PFSK-1 (cell line): ENCODE measurements at regions not wholly inside any gene's neighbourhood (a gene's known extent, or its start where the extent isn't known, plus 50 kb on each side); places are given as distances from the start of the nearest gene placed in this dataset.

ENCODE experiments used
- FOXP2 ChIP-seq: optimal IDR thresholded peaks from 2 replicates; pipeline ENCODE3; 2011; ENCODE audit warnings: borderline replicate concordance, control low read depth, inconsistent platforms; ENCODE audit not compliant: insufficient read depth; ENCODE audit errors: extremely low read length, extremely low read depth
- POLR2AphosphoS5 ChIP-seq: IDR thresholded peaks from 2 replicates; pipeline ENCODE4 v1.6.1; 2012; ENCODE audit warnings: low read depth, mild to moderate bottlenecking, control low read depth, low read length, moderate library complexity
- SIN3A ChIP-seq: IDR thresholded peaks from 2 replicates; pipeline ENCODE4 v1.6.1; 2012; ENCODE audit warnings: mild to moderate bottlenecking, low read length, moderate library complexity, borderline replicate concordance; ENCODE audit not compliant: insufficient read depth
- TAF1 ChIP-seq: IDR thresholded peaks from 2 replicates; pipeline ENCODE4 v1.6.1; 2012; ENCODE audit warnings: low read length, control low read depth, borderline replicate concordance; ENCODE audit not compliant: insufficient read depth
- TF ChIP-seq, protein P1 (sequence below), 2 experiments: IDR thresholded peaks; 2 replicates each; pipeline versions ENCODE4 v1.6.1 to v1.8.0; 2011 to 2012; ENCODE audit warnings: low read depth in 2 of 2, low read length in 2 of 2, control low read depth in 1 of 2, inconsistent platforms in 1 of 2, mild to moderate bottlenecking in 1 of 2, moderate library complexity in 1 of 2; ENCODE audit not compliant: insufficient read depth in 1 of 2

DNA sequence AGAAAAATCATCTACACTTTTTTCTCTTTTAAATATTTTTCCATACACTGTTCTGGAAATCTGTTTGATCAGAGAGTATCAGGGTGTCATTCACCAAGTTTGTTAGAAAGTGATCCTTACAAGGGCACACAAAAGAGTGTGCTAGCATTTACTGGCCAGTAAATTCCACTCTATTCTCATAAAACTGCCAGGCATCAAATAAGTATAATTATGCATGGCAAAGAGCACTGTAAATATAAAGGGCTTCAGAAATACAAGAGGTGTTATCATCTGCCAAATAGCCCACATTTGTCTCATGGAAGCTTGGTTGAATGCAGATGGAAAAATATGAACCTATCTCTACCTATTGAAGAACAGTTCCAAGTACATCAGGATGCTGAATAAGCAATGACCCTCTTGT, 847.3 kb upstream of the ACVR2A start:
- TF ChIP-seq, protein P1, sequence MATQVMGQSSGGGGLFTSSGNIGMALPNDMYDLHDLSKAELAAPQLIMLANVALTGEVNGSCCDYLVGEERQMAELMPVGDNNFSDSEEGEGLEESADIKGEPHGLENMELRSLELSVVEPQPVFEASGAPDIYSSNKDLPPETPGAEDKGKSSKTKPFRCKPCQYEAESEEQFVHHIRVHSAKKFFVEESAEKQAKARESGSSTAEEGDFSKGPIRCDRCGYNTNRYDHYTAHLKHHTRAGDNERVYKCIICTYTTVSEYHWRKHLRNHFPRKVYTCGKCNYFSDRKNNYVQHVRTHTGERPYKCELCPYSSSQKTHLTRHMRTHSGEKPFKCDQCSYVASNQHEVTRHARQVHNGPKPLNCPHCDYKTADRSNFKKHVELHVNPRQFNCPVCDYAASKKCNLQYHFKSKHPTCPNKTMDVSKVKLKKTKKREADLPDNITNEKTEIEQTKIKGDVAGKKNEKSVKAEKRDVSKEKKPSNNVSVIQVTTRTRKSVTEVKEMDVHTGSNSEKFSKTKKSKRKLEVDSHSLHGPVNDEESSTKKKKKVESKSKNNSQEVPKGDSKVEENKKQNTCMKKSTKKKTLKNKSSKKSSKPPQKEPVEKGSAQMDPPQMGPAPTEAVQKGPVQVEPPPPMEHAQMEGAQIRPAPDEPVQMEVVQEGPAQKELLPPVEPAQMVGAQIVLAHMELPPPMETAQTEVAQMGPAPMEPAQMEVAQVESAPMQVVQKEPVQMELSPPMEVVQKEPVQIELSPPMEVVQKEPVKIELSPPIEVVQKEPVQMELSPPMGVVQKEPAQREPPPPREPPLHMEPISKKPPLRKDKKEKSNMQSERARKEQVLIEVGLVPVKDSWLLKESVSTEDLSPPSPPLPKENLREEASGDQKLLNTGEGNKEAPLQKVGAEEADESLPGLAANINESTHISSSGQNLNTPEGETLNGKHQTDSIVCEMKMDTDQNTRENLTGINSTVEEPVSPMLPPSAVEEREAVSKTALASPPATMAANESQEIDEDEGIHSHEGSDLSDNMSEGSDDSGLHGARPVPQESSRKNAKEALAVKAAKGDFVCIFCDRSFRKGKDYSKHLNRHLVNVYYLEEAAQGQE (IDR thresholded peaks at IDR 0.05; ENCODE audit: insufficient read depth in 1 of 2, low read depth in 2 of 2, low read length in 2 of 2): no peak
- TF ChIP-seq POLR2AphosphoS5: no peak
- no peak for TF ChIP-seq SIN3A

DNA sequence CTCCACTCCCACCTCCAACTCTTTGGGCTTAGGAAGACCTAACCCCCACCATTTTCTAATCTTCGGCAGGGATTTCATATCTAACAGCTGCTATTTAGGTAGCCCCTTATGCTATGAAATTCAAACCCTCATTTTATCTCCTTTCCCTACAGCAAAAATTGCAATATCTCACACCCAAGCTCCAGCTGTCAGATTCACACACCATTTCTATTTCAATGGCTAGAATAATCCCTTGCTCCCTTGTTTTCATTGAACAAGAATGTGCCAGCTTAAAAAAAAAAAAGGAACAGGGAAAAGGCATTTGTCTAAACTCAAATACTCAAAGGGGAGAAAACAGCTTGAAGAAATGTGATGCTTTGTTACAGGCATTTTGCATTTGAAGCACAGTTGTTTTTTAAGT, 850.6 kb upstream of the ACVR2A start:
- no peak for TF ChIP-seq FOXP2
- no peak for TF ChIP-seq SIN3A
- TF ChIP-seq, protein P1 (IDR thresholded peaks at IDR 0.05; ENCODE audit: insufficient read depth in 1 of 2, low read depth in 2 of 2, low read length in 2 of 2): no peak
- no peak for TF ChIP-seq POLR2AphosphoS5
- no peak for TF ChIP-seq TAF1

DNA sequence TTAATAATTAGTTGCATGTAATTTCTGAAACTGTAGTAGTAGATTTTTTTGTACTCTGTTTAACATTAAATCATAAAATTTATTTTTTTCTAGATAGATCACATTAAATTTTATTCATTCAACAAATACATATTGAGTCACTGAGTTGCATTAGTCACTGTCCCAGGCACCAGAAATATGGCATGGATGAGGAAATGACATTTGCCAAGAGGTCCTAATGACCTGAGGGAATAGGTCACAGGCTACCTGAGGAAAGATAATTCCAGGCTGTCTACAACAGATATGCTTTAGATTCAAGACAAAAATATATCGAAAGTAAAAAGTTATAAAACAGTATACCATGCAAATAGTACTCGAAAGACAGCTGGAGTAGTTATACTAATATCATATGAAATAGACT, 852.4 kb upstream of the ACVR2A start:
- TF ChIP-seq SIN3A (no peak), POLR2AphosphoS5 (no peak), FOXP2 (no peak), TAF1 (no peak)
- TF ChIP-seq, protein P1 (IDR thresholded peaks at IDR 0.05; ENCODE audit: insufficient read depth in 1 of 2, low read depth in 2 of 2, low read length in 2 of 2): no peak

DNA sequence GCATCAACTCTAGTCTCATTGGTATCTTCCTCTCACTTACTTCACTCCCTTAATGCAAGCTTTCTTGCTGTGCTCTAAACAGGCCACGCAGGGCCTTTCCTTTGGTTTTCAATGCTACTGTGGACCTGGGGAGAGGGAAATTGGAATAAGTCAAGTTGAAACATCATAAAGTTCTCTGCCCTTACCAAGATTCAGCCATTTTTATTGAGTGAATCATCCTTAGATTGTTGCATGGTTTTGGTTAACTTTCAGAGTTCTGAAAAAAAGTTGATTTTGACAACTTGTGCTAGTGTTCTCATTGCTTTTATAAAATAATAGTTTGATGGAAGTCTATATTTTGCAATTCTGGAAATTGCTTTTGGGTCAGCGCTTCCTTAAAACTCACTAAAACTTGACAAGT, 852.8 kb upstream of the ACVR2A start:
- no peak for TF ChIP-seq POLR2AphosphoS5
- TF ChIP-seq FOXP2: no peak
- TF ChIP-seq, protein P1 (IDR thresholded peaks at IDR 0.05; ENCODE audit: insufficient read depth in 1 of 2, low read depth in 2 of 2, low read length in 2 of 2): no peak
- no peak for TF ChIP-seq TAF1
- TF ChIP-seq SIN3A: no peak
